Activated CD4-positive, alpha-beta T cell treated with anti-CD3 and anti-CD28 coated beads, Interleukin-2, Interleukin-6, amounts not matched to agents 100 ng/mL and 50 ng/mL, durations not matched to agents 16 hours and 8 hours (primary cell): ENCODE measurements at regions not wholly inside any gene's neighbourhood (a gene's known extent, or its start where the extent isn't known, plus 50 kb on each side); places are given as distances from the start of the nearest gene placed in this dataset.
"Not testable (repeated sequence)": the region's sequence is repeated elsewhere in the genome, so short reads cannot be mapped to it uniquely, and the experiment has no call there.

Experiments
- DNase-seq: peaks from one replicate; pipeline ENCODE4 v3.0.0-alpha.2; 2020

DNA sequence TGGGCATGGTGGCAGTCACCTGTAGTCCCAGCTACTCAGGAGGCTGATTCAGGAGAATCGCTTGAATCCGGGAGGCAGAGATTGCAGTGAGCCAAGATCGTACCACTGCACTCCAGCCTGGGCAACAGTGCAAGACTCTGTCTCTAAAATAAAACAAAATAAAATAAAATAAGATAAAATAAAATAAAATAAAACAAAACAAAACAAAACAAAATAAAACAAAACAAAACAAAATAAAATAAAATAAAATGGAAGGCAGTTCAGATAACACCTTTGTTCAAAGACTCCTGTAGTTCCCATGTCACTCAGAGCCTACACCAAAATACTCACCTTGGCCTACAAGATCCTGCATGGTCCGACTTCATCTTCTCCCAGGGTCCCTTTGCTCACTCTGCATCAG lies 61.3 kb downstream of the SYF2 start:
- DNase-seq: not testable (repeated sequence)

DNA sequence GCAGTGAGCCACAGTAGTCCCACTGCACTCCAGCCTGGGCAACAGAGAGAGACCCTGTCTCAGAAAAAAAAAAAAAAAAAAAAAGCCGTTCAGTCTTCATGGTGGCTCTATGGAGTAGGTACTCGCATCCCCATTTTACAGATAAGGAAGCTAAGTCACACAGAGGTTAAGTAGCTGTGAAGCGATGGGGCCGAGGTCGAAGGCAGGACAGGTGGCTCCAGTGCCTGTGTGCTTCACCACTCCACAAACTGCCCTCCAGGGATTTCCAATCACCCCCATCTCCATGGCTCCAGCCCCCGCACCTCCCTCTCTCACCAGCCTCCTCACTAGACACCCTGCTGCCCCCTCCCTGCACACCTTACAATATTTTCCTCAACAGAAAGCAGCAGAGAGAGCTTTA lies 61.9 kb downstream of the SYF2 start:
- no peak for DNase-seq

DNA sequence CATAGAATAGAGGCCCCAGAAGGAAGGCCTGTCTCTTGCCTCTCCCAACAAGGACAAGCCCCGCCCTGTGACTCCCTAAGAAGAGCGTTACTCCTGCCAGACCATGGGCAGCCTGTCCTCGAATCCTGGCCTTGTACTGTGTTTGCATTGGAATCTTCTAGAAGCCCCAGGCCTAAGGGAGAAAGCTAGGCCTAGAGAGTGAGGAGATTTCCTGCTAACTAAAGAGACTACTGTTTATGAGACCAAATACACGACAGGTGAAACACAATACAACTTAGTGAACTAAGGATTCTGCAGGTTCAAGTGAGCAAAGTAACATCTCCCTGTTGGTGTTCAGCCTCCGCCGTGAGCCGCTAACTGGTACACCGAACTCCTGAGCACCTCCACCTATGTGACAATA lies 62.7 kb downstream of the SYF2 start:
- no peak for DNase-seq

DNA sequence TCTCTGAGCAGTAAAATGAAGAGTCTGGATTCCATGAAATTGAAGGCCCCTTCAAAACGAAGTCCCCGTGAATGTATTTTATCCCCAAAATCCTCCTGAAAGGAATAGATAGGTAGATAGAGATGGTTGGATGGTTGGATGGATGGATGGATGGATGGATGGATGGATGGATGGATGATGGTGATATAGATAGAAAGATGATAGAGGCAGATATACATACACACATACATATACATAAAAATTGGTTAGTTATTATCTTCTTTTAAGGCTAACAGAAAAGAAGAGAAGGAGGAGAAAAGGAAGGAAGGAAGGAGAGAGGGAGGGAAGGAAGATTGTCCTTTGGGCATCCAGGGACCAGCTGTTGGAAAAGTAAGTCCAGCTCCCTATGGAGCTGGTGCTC lies 63.1 kb downstream of the SYF2 start:
- no peak for DNase-seq

DNA sequence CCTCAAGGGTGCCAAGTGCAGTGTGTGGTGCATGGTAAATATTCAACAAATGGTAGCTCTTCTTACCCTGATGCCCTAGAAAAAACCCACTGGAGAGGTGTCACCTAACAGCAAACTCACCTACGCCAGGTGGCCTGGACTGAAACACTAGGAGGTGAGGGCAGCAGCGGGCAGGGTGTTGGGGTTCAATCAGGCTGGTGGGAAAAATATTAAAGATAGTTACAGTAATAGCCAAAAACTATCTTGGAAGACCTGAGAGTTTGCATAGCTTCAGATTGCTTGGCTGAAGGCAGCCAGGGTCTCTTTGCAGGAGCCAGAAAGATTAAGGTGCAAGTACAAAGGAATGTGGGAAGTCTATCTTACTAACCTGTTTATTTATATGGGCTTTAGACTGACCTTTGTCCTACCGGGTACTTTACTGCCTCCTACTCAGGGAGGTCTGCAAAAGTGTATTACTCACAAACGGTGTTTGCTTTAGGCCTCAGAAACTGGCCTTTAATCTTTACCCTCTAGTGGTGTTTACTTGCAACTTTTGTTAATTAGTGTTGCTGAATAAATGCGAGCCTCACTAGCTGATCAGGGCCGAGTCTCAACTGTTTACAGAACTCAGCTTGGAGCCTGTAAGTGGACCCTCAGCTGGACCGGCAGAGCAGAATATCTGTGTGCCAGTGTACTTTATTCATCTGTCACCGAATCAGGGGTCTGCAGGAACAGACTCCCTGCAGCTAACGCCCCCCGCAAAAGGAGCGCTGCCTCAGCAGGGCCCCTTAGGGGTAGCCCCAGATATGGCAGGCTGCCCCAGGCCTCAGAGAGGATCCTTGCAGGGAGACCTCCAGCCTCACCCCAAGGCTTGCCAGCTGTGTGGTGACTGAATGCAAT lies 63.9 kb downstream of the SYF2 start:
- DNase-seq: no peak

DNA sequence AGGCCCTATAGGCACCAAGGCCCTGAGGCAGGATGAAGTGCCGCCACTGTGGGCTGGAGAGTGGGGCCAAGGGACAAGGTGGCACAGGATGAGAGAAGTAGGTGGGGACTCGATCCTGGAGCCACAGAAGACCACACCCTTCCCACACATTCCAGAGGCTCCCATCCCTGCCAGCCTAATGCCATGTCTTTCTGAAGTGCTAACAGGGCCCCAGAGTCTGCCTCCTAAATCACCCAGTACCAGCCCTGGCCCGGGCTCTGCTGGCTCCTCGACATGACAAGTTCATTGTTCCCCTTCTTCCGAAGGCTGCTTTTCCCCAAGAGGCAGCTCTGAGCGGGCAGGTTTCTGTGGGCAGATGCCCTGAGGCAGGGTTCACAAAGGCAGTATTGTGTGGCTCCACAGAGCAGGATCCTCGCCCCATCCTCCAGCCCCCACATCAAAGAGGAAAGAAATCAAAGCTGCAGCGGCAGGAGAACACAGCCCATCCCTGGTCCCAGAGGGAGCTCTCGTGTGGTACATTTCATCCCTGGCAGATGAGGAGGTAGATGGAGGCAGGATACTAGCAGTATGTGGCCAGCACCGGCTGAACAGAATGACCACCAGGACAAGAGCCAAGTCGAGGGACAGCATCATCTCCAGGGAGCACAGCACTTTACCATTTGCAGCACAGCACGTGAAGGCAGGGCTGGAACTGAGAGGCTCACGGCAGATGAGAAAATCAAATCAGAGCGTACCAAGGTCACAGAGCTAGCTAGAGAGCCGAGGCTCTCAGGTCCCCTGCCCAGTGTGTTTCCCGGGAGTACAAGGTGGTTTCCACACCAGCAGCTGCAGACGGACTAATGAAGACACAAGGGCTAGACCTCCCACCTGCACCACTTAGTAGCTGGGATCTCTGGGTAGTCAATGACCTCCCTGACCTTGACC lies 64.8 kb downstream of the SYF2 start:
- no peak for DNase-seq

DNA sequence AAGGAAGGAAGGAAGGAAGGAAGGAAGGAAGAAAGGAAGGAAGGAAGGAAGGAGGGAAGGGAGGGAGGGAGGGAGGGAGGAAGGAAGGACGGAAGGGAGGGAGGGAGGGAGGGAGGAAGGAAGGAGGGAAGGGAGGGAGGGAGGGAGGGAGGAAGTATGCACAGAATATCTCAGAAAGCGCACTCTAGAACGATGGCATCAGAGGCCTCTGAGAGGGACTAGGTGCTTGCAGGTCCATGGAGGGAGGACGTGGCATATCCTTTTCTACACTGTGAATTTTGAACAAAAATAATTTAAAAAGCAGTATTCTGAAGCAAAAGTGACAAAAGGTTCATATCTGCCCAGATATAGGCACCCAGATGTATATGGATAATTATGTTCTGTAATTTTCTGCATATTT lies 65.5 kb downstream of the SYF2 start:
- no peak for DNase-seq

DNA sequence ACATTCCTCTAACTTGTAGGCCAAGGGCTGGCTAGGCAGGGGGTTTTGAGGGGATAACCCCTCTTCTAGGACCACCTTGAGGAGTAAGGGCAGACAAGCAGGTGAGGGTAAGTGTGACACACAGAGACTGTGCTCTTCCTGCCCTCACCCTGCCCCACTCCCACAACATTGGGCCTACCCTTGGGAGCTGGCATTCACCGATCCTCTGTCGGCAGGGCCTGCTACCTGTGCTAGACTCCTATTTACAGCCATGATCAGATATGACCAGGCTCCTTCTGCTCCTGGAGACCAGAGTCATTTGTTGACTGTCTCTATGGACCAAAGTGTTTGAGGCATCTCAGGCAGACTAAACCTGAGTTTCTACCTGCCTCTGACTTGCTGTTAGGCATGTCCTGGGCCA lies 68.3 kb downstream of the SYF2 start:
- no peak for DNase-seq

DNA sequence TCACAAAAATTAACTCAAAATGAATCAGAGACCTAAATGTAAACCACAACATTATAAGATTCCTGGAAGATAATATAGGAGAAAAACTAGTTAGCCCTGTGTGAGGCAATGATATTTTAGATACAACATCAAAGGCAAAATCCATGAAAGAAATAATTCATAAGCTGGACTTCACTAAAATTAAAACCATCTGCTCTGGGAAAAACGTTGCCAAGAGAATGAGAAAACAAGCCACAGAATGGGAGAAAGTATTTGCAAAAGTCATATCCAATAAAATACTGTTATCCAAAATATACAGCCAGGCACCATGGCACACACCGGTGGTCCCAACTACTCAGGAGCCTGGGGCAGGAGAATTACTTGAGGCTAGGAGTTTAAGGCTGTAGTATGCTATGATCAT lies 70.3 kb downstream of the SYF2 start:
- no peak for DNase-seq

DNA sequence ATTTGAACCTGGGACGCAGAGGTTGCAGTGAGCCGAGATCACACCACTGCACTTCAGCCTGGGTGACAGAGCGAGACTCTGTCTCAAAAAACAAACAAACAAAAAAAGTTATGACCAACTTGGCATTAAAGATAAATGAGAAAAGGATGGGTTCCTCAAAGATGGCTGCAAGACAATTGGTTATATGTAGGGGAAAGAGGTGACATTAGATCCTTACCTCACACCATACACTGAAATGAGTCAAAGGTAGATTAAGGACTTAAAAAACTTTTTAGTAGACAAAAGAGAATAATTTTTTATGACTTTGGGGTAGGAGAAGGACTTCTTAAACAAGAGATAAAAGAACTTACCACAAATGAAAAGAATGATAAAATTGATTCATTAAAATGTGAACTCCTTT lies 74.5 kb downstream of the SYF2 start:
- no peak for DNase-seq

DNA sequence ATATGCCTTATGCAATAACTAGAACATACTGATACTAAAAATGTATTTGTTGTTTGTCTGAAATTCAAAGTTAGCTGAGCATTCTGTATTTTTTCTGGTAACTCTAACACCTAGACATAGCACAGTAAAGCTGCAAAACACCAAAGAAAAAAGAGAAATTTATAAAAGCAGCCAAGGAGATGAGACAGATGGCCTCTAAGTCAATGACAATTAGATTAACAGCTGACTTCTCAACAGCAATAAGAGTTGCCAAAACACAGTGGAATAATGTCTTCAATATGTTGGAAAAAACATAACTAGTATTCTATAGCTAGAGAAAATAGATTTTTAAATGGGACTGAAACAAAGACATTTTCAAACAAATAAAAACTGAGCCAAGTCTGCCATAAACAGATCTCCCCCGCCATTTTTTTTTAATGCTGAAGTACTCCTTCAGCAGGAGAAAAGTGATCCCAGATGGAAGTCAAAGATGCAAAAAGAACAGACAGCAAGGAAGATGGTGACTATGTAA lies 81.3 kb downstream of the SYF2 start:
- no peak for DNase-seq

DNA sequence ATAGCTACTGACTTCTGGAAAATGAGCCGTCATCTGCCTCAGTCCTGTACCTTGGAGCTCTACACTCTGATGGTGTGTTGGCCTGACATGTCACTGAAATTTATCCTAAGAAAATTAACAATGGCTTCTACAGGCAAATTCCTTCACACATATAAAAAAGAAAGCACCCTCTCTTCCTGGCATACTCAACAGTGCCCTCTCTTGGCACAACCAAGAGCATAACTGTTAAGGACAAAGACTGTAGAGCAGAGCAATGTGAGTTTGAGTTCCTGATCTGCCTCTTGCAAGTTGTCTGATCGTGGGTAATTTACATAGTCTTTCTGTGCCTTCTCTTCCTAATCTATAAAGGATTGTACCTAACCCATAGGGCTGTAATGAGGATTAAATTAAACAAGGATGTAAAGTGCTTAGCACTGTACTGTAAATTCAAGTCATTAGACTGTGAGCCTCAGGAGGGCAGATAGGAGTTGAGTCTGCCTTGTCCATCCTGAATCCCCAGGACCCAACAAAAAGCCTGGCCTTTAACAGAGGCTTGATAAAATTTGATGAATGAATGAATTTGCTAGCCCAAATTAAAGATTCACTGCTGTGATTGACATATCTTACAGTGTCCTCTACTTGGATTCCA lies 83.5 kb downstream of the SYF2 start:
- DNase-seq: peak; percentile 36

DNA sequence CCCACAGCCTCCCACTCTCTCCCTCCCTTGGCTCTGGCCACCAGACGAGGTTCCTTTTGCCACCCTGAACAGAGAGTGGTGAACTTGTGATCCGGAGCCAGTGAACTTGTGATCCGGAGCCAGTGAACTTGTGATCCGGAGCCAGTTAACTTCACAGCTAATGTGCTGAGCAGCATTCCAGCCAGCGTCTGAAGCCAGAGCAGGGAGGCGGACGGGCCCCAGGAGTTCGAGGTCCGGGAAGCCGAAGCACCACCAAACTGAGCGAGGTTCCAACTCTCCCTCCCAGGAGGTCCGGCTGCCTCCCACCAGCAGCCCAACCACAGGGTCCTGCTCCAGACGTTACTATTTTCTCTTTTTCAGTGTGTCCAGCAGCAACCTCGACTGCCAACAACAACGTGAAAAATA lies 85.8 kb downstream of the SYF2 start:
- no peak for DNase-seq

DNA sequence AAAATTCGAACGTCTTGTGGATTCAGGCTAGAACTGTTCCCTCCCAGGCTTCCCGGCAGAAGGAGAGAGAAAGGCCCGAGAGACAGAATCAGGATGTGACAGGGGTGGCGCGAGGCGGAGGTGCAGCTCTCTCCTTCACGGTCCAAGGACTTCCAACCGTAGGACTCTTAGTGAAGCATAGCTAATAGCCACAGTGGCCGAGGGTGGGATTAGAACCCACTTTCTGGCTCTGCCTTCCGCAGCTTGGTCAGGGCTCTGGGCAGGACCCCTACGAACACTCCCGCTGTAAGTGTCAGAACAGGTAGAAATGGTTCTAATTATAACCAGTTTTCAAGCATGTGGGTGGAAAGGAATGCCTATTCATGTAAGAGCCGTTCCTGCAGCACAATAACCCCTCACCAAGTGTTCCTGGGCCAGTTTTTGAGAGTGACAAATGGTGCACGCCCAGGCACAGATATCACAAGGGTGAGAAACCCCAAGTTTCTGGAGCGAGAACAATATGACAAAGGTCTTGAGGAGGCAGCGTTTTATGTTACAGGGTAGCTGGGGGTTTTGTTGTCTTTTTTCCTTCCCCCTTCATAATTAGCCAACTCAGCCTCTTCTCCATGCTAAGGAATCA lies 86.4 kb downstream of the SYF2 start:
- DNase-seq: no peak

DNA sequence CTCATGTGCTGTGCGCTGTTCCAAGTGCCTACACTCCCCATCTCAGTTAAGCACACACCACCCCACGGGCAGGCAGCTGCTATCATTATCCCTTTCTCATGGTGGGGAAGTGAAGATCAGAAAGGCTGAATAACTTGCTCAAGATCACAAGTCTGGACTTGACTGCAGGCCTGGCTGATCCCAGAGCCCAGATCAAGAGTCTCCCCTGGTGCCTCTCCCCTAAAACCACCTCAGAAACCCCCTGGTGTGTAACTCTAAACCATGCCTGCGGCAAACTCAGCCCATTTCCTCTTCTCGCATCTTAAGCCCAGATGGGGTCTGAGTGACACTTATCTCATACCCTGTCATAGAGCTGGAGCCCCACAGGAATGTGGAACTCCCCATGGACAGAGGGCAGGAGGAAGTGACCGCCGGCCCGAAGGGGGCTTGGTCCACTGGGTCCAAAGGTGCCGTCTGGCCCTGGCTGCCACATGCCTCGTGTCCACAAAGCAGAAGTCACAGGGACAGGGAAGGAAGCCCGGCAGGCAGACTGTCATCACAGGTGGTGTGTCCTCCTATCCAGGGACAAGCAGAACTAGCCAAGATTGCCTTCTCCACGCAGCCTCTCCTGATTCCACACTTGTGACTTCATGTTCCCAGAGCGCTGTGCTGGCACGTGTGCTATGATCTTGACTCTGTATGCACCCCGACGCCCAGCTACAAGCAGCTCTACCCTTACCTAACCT lies 92.1 kb downstream of the SYF2 start:
- no peak for DNase-seq

DNA sequence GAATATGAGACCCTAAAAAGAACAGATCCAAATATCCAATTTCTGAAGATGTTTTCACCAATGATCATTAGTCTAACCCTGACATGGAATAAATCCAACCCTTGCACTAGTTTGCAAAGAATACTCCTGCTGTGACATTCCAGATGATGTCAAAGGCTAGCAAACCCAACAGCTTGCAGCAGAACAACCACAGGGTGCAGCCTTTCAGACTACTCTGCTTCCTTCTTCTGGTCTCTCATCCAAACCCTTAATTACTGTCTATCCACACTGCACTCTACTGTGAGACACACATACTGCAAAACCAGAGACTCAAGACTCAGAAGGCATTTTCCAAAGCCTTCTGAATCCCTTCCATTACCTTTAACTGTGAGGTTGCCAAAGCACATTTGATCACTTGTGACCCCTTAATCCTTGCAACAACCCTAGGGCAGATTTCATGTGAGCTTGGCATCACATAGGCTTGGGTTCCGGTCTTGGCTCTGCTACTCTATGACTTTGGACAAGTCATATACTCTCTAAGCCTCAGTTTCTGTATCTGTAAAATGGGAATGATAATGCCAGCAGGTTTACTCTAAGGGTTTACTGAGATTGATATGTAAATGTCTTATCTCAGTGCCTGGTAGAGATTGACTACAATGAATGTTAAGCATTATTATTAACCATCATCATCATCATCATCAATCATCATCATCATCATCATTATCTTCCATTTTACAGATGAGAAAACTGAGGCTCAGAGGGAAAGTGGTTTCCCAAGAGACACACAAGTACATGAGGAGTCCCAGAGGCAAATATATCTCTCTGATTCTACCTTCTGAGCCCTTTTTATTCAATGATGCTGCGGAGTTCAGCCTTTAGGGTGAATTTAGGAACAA lies 94.5 kb downstream of the SYF2 start:
- no peak for DNase-seq

DNA sequence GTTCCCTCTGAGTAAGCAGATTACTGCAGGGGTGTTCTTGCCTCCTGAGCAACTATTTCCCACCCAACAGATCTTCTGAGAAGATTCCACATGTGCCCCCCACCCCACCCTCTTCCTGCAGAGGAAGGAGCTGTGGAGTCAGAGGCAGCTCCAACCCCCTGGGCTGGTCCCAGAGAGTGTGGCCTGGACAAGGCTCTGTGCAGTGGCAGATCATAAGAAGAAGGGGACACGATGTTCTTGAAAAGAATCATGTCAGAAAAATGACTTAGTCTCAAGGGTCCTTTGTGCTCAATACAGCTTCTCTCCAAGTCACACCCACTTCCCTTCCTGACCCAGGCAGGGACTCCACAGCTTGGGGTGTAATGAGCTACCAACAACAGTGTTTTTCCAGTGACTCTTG lies 95.2 kb downstream of the SYF2 start:
- DNase-seq: no peak

DNA sequence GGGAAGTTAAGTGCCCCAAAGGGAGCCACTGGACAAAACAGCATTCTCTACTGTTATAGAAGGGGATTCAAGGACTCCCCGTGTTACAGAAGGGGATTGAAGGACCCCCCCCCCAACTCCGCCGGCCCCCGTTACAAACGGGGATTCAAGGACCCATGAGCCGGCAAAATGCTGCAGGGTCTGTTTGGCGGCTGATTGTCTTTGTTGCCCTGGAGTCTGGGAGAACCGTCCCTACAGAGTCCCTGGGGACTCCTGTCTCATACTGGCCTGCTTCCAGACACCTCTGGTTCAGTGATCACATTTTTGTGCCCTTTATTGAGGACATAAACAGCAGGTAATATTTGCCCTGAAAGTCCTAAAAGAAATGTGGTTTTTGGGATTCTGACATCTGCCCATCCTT lies 96.4 kb downstream of the SYF2 start:
- DNase-seq: no peak

DNA sequence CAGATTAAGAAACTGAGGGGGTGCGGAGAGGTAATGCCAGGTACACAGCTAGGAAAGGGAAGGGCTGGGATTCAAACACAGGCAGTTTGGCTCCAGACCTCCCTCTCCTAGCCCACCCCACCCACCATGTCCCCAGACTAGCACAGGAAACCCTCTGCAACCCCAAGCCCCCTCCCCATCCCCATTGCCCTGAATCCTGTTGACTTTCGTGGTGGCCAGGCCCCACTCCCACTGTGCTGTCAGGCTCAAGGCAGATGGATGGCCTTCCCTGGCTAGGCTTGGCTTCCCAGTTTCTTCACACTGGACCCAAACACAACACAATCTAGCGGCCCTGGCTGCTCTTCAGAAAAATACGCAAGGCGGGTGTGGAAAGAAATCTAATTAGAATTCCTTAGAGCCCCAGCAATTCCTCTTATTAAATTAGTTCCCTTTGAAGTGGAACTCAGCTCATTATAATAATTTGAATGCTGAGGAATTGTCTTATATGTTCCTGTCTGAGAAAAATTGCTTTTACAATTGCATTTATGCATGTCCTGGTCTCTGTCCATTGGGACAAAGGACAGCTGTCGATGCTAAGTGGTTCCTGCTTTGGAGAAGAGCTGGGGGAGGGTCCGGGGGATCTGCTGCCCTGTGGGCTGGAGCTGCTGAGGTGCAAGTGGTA lies 97.4 kb downstream of the SYF2 start:
- DNase-seq: no peak

DNA sequence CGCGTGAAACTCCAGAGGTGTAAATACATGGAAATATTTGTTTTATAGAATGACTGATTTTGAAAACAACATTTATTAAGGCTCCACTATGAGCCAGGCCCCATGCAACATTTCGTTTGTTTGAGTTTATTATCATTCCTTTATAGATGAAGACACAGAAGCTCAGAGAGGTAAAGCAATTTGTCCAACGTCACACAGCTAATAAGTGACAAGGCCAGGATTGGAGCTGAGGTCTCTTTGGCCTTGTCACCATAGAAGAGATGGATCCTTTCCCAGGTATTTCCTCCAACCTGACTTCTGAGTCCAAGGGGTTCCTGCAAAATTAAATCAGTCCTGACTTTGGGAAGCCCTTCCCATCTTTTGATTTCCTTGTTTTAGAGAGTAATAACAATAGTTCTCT lies 98.0 kb downstream of the SYF2 start:
- no peak for DNase-seq

DNA sequence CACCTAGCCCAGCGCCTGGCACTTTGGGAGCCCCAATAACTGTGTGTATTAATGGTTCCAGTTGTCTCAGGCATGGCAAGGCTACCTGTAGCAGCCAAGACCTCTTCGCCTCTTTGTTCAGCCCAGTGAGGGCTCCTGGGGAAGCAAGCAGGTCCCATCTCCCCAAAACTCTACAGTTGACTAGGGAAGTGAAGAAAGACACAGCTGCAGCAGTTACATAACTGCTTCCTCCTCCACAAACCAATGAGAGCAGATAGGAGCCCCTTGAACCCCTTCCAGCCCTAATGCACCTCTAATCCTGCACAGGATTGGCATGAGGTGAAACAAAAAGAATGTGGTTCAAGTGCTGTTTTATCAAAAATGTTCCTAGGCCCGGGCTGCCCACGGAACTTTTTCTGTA lies 100.5 kb downstream of the SYF2 start:
- DNase-seq: no peak
